Loucy (cell line): ENCODE measurements at regions not wholly inside any gene's neighbourhood (a gene's known extent, or its start where the extent isn't known, plus 50 kb on each side); places are given as distances from the start of the nearest gene placed in this dataset.

ENCODE experiments used
- H2AFZ ChIP-seq: fragments of 200-600 bp; sonication (generic); 2 replicates; pipeline ENCODE4 v1.6.0; 2016; ENCODE audit warnings: antibody characterized with exemption, mild to moderate bottlenecking, low read length, moderate library complexity
- H3F3A ChIP-seq: fragments of 200-600 bp; 2 replicates; pipeline ENCODE4 v1.6.0; 2016; ENCODE audit warnings: antibody characterized with exemption, low read depth, mild to moderate bottlenecking
- H3K27me3 ChIP-seq: fragments of 200-600 bp; sonication (generic); 2 replicates; pipeline ENCODE4 v1.6.1; 2014; ENCODE audit warnings: low read length, mild to moderate bottlenecking; ENCODE audit not compliant: insufficient read depth, poor library complexity, severe bottlenecking
- H3K36me3 ChIP-seq: fragments of 200-600 bp; sonication (generic); 2 replicates; pipeline ENCODE4 v1.6.1; 2016; ENCODE audit warnings: low read length; ENCODE audit not compliant: insufficient read depth
- H3K4me1 ChIP-seq: fragments of 200-600 bp; sonication (generic); 2 replicates; pipeline ENCODE4 v1.5.1; 2014; ENCODE audit warnings: low read length, mild to moderate bottlenecking; ENCODE audit not compliant: insufficient read depth, poor library complexity, severe bottlenecking
- H3K4me2 ChIP-seq: fragments of 200-600 bp; sonication (generic); 2 replicates; pipeline ENCODE4 v1.6.0; 2014; ENCODE audit warnings: antibody characterized with exemption, low read length, low read depth, mild to moderate bottlenecking; ENCODE audit not compliant: poor library complexity, severe bottlenecking
- H3K4me3 ChIP-seq: fragments of 200-600 bp; sonication (generic); 2 replicates; pipeline ENCODE4 v1.5.1; 2014; ENCODE audit warnings: low read length, mild to moderate bottlenecking, mixed read lengths; ENCODE audit not compliant: poor library complexity, severe bottlenecking
- H3K79me2 ChIP-seq: fragments of 200-600 bp; sonication (generic); 2 replicates; pipeline ENCODE4 v1.6.1; 2014; ENCODE audit warnings: low read length; ENCODE audit not compliant: insufficient read depth
- H3K9ac ChIP-seq: fragments of 200-600 bp; sonication (generic); 2 replicates; pipeline ENCODE4 v1.6.0; 2014; ENCODE audit warnings: mild to moderate bottlenecking, low read depth, low read length, moderate library complexity; ENCODE audit not compliant: poor library complexity, severe bottlenecking
- H3K9me2 ChIP-seq: fragments of 200-600 bp; sonication (generic); replicated peaks from 2 replicates; pipeline ENCODE4 v1.6.1; 2016; ENCODE audit warnings: low read depth, low read length, mixed read lengths
- H3K9me3 ChIP-seq: fragments of 200-600 bp; sonication (generic); 2 replicates; pipeline ENCODE4 v1.6.1; 2014; ENCODE audit warnings: mild to moderate bottlenecking, antibody characterized with exemption, low read length, low read depth; ENCODE audit not compliant: insufficient read depth
- H4K20me1 ChIP-seq: fragments of 200-600 bp; sonication (generic); 2 replicates; pipeline ENCODE4 v1.6.0; 2014; ENCODE audit warnings: antibody characterized with exemption, low read length, mild to moderate bottlenecking; ENCODE audit not compliant: insufficient read depth, poor library complexity, severe bottlenecking
- EZH2phosphoT487 ChIP-seq: fragments of 200-600 bp; IDR thresholded peaks from 2 replicates; pipeline ENCODE4 v1.6.1; 2018; ENCODE audit warnings: antibody characterized with exemption, mild to moderate bottlenecking, moderate library complexity, borderline replicate concordance
- TF ChIP-seq, protein P1 (sequence below): fragments of 200-600 bp; sonication (generic); conservative IDR thresholded peaks from 2 replicates; pipeline ENCODE4 v1.5.1; 2014; ENCODE audit warnings: mild to moderate bottlenecking, antibody characterized with exemption, low read length

DNA sequence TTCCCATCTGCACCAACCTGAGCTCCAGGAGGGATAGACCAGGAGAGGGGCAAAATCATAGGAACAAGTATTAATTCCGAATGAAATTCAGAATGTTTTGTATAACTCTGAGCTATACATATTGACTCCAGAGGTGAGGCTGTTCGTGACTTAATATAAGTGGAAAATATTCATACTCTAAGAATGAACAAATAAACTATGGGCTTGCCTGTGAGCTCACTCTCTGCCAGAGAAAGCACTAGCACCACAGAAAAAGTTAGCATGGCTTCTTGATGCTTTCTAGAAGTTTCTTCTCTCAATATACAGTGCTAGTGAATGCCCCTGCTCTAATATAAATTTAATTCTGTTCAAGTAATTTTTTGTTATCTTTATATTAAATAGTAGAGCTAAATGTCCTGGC, 1536.4 kb upstream of the FLRT2 start:
- Histone ChIP-seq H3K27me3 (no peaks in the 10 kb centered on the region), H3K9me2 (no peaks in the 10 kb centered on the region), H3K9ac (no peak overlapping the region), H2AFZ (no peak overlapping the region), H3K9me3 (no peaks in the 10 kb centered on the region), H4K20me1 (no peaks in the 10 kb centered on the region), H3K79me2 (no peaks in the 10 kb centered on the region), H3K4me1 (no peaks in the 10 kb centered on the region), H3K36me3 (no peaks in the 10 kb centered on the region), H3F3A (no peaks in the 10 kb centered on the region), H3K4me2 (no peak overlapping the region), H3K4me3 (no peak overlapping the region)
- no peak for TF ChIP-seq EZH2phosphoT487
- TF ChIP-seq, protein P1, sequence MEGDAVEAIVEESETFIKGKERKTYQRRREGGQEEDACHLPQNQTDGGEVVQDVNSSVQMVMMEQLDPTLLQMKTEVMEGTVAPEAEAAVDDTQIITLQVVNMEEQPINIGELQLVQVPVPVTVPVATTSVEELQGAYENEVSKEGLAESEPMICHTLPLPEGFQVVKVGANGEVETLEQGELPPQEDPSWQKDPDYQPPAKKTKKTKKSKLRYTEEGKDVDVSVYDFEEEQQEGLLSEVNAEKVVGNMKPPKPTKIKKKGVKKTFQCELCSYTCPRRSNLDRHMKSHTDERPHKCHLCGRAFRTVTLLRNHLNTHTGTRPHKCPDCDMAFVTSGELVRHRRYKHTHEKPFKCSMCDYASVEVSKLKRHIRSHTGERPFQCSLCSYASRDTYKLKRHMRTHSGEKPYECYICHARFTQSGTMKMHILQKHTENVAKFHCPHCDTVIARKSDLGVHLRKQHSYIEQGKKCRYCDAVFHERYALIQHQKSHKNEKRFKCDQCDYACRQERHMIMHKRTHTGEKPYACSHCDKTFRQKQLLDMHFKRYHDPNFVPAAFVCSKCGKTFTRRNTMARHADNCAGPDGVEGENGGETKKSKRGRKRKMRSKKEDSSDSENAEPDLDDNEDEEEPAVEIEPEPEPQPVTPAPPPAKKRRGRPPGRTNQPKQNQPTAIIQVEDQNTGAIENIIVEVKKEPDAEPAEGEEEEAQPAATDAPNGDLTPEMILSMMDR = no peak

DNA sequence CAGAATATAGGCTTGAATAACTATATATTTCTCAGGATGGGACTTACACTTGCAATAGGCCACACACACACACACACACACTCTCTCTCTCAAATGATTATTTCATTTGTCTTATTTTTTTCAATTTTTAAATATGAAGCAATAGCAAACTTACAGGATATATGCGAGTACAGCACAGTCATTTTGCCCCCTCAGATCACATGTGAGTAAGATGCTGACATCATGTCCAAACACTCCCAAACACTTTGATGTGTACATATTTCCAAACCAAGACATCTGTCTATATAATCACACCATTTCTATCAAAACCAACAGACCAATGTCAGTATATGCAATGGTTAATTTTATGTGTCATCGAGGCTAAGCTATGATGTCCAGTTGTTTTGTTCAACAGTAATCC, 1535.9 kb upstream of the FLRT2 start:
- H3K4me3 ChIP-seq = no peak overlapping the region
- H3K4me2 ChIP-seq = no peak overlapping the region
- no peaks in the 10 kb centered on the region for H3K36me3 ChIP-seq
- TF ChIP-seq, protein P1 = no peak
- TF ChIP-seq EZH2phosphoT487 = no peak
- no peaks in the 10 kb centered on the region for H3K4me1 ChIP-seq
- H3K9ac ChIP-seq = no peak overlapping the region
- no peaks in the 10 kb centered on the region for H3K79me2 ChIP-seq
- H3K9me2 ChIP-seq = no peaks in the 10 kb centered on the region
- H4K20me1 ChIP-seq = no peaks in the 10 kb centered on the region
- no peaks in the 10 kb centered on the region for H3K9me3 ChIP-seq
- no peaks in the 10 kb centered on the region for H3K27me3 ChIP-seq
- no peak overlapping the region for H2AFZ ChIP-seq
- no peaks in the 10 kb centered on the region for H3F3A ChIP-seq

DNA sequence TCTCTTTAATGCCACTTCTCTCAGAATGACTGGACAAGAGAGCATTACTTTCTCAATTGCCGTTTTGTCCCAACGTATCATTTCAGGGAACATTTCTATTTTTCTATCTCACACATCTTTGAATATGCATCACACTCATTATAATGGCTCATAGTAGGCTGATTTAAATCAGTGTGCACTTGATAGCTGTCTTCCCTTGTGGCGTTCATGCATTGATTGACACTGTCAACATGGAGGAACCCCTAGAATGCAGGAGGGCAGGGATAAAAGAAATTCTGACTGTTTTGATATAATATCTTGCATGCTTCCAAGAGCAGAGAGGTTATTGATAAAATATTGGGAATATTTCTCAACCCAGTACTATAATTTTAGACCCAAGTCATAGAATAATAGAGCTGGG, 1528.9 kb upstream of the FLRT2 start:
- Histone ChIP-seq H3K4me3 (no peak overlapping the region), H3K36me3 (no peaks in the 10 kb centered on the region), H3K4me1 (no peaks in the 10 kb centered on the region), H3K9me2 (no peaks in the 10 kb centered on the region), H3K9ac (no peak overlapping the region), H4K20me1 (no peaks in the 10 kb centered on the region), H3K4me2 (no peak overlapping the region), H3K9me3 (peaks cover 3% of the 10 kb centered on the region; the same call in 1 of the 2 replicates), H3K79me2 (no peaks in the 10 kb centered on the region), H3K27me3 (no peaks in the 10 kb centered on the region), H3F3A (no peaks in the 10 kb centered on the region), H2AFZ (no peak overlapping the region)
- TF ChIP-seq, protein P1 = no peak
